AG08395 (cell line): ENCODE measurements at regions not wholly inside any gene's neighbourhood (a gene's known extent, or its start where the extent isn't known, plus 50 kb on each side); places are given as distances from the start of the nearest gene placed in this dataset.
"Not testable (repeated sequence)": the region's sequence is repeated elsewhere in the genome, so short reads cannot be mapped to it uniquely, and the experiment has no call there.

ENCODE experiments used
- DNase-seq: peaks from one replicate; pipeline ENCODE4 v3.0.0; 2012; ENCODE audit warnings: mixed read lengths, low spot score

DNA sequence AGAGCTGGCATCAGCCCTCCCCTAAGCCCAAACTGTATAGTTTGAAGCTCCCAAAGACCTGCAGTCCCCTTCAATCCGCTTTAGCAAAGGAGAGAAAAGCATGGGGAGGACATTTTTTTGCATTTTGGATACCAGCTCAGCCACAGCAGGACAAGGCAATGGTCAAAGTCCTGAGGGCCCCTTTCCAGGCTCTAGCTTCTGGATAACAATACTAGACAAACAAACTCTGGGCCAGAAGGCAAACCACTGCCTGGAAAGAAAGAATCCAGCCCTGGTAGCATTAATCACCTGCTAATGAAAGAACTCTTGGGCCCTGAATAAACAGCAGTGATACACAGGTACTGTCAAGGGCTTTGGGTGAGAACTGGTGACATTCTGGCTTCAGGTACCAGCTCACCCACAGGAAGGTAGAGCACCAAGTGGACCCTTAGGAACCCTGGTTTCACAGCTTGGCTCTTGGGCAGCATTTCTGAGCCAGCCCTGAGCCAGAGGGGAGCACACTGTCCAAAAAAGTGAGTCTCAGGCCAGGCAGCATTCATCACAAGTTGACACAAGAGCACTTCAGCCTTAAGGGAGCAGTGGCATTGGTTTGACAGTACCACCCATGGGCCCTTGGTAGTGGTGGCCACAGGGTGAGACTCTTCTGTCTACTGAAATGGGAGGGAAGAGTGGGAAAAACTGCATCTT is 62.5 kb downstream of the SPIN3 start:
- DNase-seq, result no peak

DNA sequence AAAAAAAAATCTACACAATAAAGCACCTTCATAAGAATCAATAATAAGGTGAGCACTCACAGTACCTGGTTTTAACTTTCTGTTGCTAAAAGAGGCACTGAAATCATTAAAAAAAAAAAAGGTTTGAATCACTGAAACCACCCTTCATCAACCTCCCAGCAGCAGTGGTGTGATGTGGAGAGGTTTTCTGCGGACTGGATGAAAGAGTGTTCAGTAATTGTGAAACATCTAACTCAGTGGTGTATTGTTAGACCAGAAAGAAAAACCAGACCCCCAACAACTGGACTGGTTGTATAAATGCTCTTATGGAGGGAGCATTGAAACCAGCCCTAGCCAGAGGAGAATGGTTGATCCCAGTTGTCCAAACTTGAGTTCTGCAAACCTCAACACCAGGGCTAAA is 63.2 kb downstream of the SPIN3 start:
- no peak for DNase-seq

DNA sequence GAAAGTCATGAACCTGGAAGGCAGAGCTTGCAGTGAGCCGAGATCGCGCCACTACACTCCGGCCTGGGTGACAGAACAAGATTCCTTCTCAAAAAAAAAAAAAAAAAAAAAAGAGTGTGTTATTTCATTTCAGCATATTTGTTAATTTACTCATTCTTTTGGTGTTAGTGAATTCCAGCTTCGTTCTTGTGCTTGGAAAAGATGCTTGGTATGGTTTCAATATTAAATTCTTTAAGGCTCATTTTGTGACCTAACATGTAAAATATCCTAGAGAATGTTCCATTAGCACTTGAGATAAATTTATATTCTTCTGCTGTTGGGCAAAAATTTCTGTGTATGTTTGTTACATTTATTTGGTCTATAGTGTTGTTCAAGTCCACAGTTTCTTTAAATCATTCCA is 66.8 kb downstream of the SPIN3 start:
- peak; percentile 10 for DNase-seq

DNA sequence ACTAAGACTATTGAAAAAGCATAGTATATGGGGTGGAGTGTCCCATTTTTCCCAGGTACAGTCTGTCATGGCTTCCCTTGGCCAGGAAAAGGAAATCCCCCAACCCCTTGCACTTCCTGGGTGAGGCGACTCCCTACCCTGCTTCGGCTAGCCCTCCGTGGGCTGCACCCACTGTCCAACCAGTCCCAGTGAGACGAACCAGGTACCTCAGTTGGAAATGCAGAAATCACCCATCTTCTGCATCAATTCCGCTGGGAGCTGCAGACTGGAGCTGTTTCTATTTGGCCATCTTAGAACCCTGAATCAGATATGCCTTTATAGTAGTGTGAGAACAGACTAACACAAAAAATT is 74.4 kb downstream of the SPIN3 start:
- not testable (repeated sequence) for DNase-seq

DNA sequence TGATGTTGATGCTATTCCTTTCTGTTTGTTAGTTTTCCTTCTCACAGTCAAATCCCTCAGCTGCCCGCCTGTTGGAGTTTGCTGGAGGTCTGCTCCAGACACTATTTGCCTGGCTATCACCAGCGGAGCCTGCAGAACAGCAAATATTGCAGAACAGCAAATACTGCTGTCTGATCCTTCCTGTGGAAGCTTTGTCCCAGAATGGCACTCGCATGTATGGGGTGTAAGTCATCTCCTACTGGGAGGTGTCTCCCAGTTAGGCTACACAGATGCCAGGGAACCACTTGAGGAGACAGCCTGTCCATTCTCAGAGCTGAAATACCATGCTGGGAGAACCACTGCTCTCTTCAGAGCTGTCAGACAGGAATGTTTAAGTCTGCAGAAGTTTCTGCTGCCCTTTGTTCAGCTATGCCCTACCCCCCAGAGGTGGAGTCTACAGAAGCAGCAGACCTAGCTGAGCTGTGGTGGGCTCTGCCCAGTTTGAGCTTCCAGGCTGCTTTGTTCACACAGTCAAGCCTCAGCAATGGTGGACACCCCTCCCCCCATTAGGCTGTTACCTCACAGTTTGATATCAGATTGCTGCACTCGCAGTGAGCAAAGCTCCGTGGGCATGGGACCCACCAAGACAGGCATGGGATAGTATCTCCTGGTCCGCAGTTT is 74.9 kb downstream of the SPIN3 start:
- DNase-seq, result no peak

DNA sequence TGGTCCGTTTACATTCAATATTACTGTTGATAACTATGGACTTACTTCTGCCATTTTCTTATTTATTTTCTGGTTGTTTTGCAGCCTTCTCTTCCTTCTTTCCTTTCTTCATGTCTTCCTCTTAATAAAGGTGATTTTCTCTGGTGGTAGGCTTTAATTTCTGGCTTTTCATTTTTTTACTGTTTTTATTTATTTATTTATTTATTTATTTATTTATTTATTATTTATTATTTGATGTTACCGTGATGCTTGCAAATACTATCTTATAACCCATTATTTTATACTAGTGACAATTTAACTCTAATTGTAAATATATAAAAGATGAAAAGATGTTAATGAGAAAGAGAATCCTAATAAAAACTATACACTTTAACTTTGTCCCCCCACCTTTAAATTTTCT is 112.8 kb downstream of the SPIN3 start:
- no peak for DNase-seq
